Karpas-422 (cell line): ENCODE measurements at regions not wholly inside any gene's neighbourhood (a gene's known extent, or its start where the extent isn't known, plus 50 kb on each side); places are given as distances from the start of the nearest gene placed in this dataset.
"Not testable (repeated sequence)": the region's sequence is repeated elsewhere in the genome, so short reads cannot be mapped to it uniquely, and the experiment has no call there.

ENCODE experiments used
- DNase-seq: peaks from one replicate; pipeline ENCODE4 v3.0.0-alpha.2; 2015
- H2AFZ ChIP-seq: fragments of 200-600 bp; sonication (generic); 2 replicates; pipeline ENCODE4 v1.6.1; 2014; ENCODE audit warnings: antibody characterized with exemption, low read length, mixed read lengths
- H3K27ac ChIP-seq: fragments of 200-600 bp; sonication (generic); 2 replicates; pipeline ENCODE4 v1.5.1; 2014; ENCODE audit warnings: mild to moderate bottlenecking, low read length, moderate library complexity
- H3K27me3 ChIP-seq: fragments of 200-600 bp; sonication (generic); 2 replicates; pipeline ENCODE4 v1.6.1; 2014; ENCODE audit warnings: low read length, mixed read lengths
- H3K36me3 ChIP-seq: fragments of 200-600 bp; sonication (generic); 2 replicates; pipeline ENCODE4 v1.6.1; 2014; ENCODE audit warnings: low read length, mixed read lengths; ENCODE audit not compliant: insufficient read depth
- H3K4me1 ChIP-seq: fragments of 200-600 bp; sonication (generic); 2 replicates; pipeline ENCODE4 v1.6.1; 2014; ENCODE audit warnings: mild to moderate bottlenecking, low read length, mixed read lengths
- H3K4me2 ChIP-seq: fragments of 200-600 bp; sonication (generic); 2 replicates; pipeline ENCODE4 v1.6.1; 2014; ENCODE audit warnings: low read length, low read depth, mild to moderate bottlenecking; ENCODE audit not compliant: poor library complexity, severe bottlenecking
- H3K4me3 ChIP-seq: fragments of 200-600 bp; sonication (generic); 2 replicates; pipeline ENCODE4 v1.5.1; 2014; ENCODE audit warnings: mild to moderate bottlenecking, antibody characterized with exemption, low read length, mixed read lengths
- H3K79me2 ChIP-seq: fragments of 200-600 bp; sonication (generic); 2 replicates; pipeline ENCODE4 v1.6.1; 2014; ENCODE audit warnings: mild to moderate bottlenecking, low read length, mixed read lengths
- H3K9ac ChIP-seq: fragments of 200-600 bp; sonication (generic); 2 replicates; pipeline ENCODE4 v1.6.0; 2014; ENCODE audit warnings: low read length
- H3K9me2 ChIP-seq: fragments of 200-600 bp; sonication (generic), shearing (Covaris generic); replicated peaks from 2 replicates; pipeline ENCODE4 v1.6.0; 2014; ENCODE audit warnings: mild to moderate bottlenecking, low read length, moderate library complexity; ENCODE audit not compliant: insufficient read depth
- H3K9me3 ChIP-seq: fragments of 300-700, 200-600 bp; sonication (generic); 2 replicates; pipeline ENCODE4 v1.6.1; 2014; ENCODE audit warnings: low read length, mixed read lengths
- H4K20me1 ChIP-seq: fragments of 200-600 bp; sonication (generic); 2 replicates; pipeline ENCODE4 v1.6.1; 2014; ENCODE audit warnings: mild to moderate bottlenecking, antibody characterized with exemption, low read length, low read depth; ENCODE audit not compliant: insufficient read depth

GRCh38 chrY:26491507-26491906, 869.6 kb downstream of the CDY1 start:
- H2AFZ ChIP-seq, H3K4me2 ChIP-seq, H3K9me3 ChIP-seq, H4K20me1 ChIP-seq, H3K79me2 ChIP-seq, H3K27me3 ChIP-seq, H3K4me3 ChIP-seq, H3K36me3 ChIP-seq, H3K9me2 ChIP-seq, H3K27ac ChIP-seq, H3K9ac ChIP-seq, H3K4me1 ChIP-seq, DNase-seq: not testable (repeated sequence)

- not testable (repeated sequence) for H2AFZ ChIP-seq, H3K9me3 ChIP-seq, H3K9me2 ChIP-seq, DNase-seq, H3K79me2 ChIP-seq, H3K9ac ChIP-seq, H4K20me1 ChIP-seq, H3K4me2 ChIP-seq, H3K4me3 ChIP-seq, H3K27me3 ChIP-seq, H3K36me3 ChIP-seq, H3K27ac ChIP-seq, H3K4me1 ChIP-seq
Measured at GRCh38 chrY:26521436-26521835, 899.5 kb downstream of the CDY1 start.

GRCh38 chrY:26555015-26555414, 933.1 kb downstream of the CDY1 start:
- no peak for DNase-seq
- no peaks in the 10 kb centered on the region for H3K79me2 ChIP-seq
- no peak overlapping the region for H3K9ac ChIP-seq
- no peaks in the 10 kb centered on the region for H4K20me1 ChIP-seq
- H2AFZ ChIP-seq, result no peak overlapping the region
- H3K27ac ChIP-seq, result no peak overlapping the region
- no peaks in the 10 kb centered on the region for H3K36me3 ChIP-seq
- H3K4me3 ChIP-seq, result no peak overlapping the region
- no peaks in the 10 kb centered on the region for H3K4me1 ChIP-seq
- no peak overlapping the region for H3K4me2 ChIP-seq
- H3K27me3 ChIP-seq, result no peaks in the 10 kb centered on the region
- H3K9me3 ChIP-seq, result no peaks in the 10 kb centered on the region
- H3K9me2 ChIP-seq, result no peaks in the 10 kb centered on the region

GRCh38 chrY:26562976-26563375, 941.1 kb downstream of the CDY1 start:
- H3K4me3 ChIP-seq, H3K9me3 ChIP-seq, H3K27ac ChIP-seq, H3K9me2 ChIP-seq, H3K4me2 ChIP-seq, H3K9ac ChIP-seq, H2AFZ ChIP-seq, H3K79me2 ChIP-seq, H3K27me3 ChIP-seq, H3K4me1 ChIP-seq, H3K36me3 ChIP-seq, H4K20me1 ChIP-seq: not testable (repeated sequence)
- DNase-seq, result peak; percentile 4
